ENCODE measurements at regions not wholly inside any gene's neighbourhood (a gene's known extent, or its start where the extent isn't known, plus 50 kb on each side); places are given as distances from the start of the nearest gene placed in this dataset.

GRCh38 chr5:164581889-164582288 lies 1076.5 kb downstream of the MAT2B start:
- DNase-seq (ENCODE audit: low read depth, low spot score) = no peak

GRCh38 chr5:164593982-164594381 lies 1088.6 kb downstream of the MAT2B start:
- DNase-seq (ENCODE audit: low read depth, low spot score) = no peak

DNA sequence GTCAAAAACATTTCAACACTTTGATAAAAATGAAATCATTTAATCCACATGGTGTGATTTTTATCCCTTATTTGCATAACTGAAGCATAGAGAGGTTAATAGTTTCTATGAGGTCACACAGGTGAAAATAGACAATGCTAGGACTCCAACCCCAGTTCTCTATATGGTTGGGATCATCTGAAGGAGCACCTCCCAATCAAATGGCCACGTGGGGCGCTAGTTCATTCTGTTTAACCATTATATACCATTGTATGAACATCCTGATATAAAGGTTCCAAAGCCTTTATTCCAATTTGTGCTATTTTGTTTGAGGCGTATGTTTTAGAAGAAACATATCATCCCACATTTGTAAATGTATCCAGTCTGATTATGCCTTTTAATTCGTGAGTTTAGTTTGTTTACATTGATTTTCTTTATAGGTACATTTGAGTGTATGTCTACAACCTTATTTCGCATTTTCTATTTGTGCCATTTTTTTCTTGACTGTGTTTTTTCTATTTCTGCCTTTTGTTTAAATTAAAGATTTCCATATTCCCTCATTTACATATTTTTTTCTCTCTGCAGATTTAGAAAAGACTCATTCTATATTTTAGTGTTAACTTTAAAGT lies 1092.0 kb downstream of the MAT2B start:
- no peak for DNase-seq (ENCODE audit: low read depth, low spot score)

DNA sequence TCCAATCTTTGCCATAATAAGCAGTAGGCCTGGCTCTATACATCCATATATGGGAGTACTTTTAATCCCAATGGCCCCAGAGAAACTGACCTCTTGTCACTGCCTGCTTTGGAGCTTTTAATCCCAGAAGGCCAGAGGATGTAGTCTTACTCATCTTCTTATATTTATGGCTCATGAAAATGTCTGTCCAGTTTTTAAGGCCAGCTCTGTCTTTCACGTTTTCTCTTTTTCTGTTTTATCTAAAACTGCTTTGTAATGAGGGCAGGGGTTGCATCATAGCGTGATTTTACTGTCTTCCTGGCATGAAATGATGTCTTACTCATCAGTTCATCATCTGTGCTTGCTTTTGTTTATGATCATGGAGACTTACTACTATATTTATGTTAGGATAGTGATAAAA lies 1094.9 kb downstream of the MAT2B start:
- no peak for DNase-seq (ENCODE audit: low read depth, low spot score)

DNA sequence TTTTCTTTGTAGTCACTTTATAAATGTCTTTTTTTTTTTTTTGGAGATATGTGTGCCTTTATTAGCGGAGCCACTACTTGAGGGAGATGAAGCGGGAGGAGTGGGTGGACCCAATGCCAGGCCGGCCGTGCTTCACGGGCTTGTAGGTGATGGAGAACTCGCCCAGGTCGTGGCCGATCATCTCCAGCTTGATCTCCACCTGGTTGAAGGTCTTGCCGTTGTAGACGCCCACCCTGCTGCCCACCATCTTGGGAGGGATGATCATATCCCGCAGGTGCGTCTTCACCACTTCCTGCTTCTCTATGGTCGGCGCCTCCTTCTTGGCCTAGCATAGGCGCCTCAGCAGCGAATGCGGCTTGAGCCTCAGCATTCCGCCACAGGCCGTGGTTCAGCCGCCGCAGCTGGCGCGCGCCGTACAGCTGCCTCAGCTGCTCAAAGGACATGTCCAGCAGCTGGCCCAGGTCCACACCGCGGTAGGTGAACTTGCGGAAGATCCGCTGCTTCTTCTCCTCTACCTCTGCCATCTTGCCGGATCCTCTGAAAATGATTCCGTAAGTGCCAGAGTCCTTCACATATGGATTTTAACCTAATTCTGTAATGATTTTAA lies 1095.6 kb downstream of the MAT2B start:
- no peak for DNase-seq (ENCODE audit: low read depth, low spot score)

- no peak for DNase-seq (ENCODE audit: low read depth, low spot score)
Measured at GRCh38 chr5:164608507-164608906, 1103.1 kb downstream of the MAT2B start.

- DNase-seq (ENCODE audit: low read depth, low spot score) = no peak
Measured at GRCh38 chr5:164610374-164610773, 1105.0 kb downstream of the MAT2B start.

DNA sequence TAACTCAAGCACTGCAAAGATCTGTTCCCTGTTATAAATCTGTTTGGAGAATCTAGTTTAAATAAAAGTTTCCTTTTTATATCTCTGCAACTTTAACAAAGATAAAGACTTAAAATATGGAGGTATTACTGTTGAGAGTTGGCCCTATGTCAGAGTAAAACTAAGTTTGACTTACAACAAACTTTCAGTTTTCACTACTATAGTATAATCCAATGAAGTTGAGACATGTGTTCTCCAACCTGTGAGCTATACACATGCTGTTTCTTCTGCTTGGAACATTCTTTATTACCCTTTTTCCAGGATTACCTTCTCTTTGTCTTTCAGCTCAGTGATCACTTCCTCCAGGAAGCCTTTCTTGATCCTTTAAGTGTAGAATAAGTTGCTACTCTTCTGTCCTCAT lies 1109.3 kb downstream of the MAT2B start:
- DNase-seq (ENCODE audit: low read depth, low spot score) = no peak

DNA sequence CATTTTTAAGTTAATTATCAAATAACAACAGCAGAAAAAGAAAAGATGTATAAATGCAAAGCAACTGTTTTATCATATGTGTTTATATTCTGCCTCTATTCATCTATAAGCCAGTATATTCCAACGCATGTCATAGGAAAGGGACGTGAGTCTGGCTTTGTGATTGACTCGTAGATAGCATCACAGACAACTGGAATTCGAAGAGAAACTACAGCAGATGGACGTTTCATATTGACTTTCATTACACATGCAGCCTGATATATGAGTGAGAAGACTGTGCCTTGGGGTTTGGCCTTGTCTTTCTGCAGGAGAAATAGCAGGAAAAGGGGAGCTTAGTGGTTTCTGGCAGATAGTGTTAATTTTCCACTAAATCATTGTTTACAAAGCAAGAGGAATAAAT lies 1111.9 kb downstream of the MAT2B start:
- DNase-seq (ENCODE audit: low read depth, low spot score) = no peak

DNA sequence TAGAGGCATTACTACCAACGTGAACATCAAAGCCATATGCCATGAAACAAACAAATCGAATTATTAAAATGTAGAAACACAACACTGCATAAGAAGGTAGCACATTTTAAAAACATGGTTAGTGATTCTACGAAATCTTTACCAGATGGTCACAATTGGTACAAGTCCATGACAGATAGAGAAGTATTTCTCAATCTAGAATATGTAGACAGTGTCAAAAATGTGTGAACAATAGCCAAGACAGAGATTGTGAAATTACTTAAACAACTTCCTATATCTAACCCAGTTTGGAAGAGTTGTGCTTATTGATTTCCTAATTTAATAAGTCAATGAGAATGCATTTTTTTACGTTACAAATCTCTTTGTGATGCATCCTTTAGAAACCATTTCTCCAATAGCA lies 1121.6 kb downstream of the MAT2B start:
- no peak for DNase-seq (ENCODE audit: low read depth, low spot score)

DNA sequence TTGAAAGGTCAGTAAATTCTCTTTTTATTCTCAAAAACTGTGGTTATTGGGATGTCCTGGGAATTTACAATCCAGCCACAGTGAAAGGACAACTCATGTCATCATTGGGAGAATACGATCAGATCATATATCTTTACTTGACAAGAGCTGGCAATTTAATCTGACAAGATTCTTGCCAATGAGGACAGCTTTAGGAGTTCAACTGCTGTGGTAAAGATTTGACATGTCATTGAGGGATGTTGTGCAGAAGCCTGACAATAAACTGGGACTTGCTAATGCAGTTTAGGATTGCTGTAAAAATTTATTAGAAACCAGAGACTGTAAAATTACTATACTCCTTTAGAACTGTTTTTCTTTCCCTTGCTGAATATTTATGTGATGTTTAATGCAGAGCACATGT lies 1131.0 kb downstream of the MAT2B start:
- no peak for DNase-seq (ENCODE audit: low read depth, low spot score)

DNA sequence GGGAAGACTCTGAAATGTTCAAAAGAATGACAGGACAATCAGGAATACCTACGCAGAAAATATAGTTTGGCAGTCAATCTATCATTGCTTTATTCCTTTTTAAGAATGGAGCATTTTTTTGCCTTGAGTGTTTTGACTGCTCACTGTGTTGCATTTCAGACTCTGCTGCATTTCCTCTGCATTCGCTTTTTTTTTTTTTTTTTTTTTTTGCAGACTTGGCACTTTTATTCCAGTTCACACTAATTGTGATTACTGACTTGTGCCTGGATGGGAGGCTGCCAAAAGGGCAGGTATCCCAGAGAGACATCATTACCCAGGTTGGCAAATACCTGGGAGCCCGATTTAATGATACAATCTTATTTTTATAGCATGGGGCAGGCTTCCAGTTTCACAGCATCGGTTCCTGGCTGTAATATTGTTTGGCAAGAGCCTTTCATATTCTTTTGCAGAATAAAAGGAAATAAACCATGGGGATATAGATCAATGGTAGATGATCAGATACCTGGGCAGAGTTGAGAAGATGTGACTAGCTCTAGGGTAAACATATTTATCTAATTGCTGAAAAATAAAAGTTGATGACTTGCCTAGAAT lies 1132.6 kb downstream of the MAT2B start:
- DNase-seq (ENCODE audit: low read depth, low spot score) = no peak

GRCh38 chr5:164649266-164649665 lies 1143.8 kb downstream of the MAT2B start:
- no peak for DNase-seq (ENCODE audit: low read depth, low spot score)

- no peak for DNase-seq (ENCODE audit: low read depth, low spot score)
Measured at GRCh38 chr5:164650427-164650826, 1145.0 kb downstream of the MAT2B start.

DNA sequence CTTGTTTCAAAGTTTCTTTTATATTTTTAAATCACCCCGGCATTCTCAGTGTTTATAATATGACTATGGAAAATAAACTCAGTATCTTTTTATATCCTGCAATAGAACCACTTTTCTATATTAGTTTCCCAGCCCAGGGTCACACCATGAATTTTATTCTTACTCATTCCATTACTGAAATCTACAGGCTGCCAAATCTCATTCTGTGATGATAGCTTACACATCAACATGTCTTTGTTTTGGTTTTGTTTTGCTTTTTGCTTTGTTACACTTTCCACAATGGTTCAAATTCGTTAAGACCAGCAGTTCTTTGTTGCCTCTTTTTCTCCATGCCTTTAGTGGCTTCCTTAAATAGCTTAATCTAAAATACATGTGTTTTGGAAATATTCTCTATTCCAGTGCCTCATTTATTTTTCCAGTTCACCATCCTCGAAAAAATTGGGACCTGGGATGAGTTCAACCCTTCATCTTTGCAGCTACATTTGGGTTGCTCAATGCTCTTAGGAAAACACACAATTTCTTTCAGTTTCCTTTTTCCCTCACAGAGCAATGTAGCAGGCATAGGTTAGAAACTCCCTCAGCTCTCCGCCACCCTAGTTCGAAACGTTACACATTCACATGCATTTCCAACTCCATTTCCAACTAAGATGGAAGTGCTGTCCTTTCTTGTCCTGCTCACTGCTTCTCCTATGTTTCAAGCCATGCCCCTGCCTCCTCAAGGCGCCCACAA lies 1146.3 kb downstream of the MAT2B start:
- DNase-seq (ENCODE audit: low read depth, low spot score) = no peak

DNA sequence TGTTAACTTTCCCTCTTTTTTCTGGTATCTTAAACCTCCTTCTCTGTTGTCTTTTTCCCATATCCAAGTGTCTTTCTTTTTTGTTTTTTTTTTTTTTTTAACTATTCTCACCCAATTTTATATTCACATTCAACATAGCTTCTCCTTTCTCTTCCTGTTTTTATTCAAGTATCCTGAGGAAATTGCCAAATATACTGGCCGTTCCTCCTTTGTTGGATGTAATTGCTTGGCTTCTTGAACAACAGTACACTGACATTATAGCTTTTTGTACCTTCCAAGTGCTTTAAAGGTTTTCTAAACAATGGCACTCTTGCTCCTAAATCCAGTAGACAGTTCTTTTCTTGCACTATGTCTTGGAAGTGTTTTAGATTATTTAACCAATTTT lies 1146.8 kb downstream of the MAT2B start:
- DNase-seq (ENCODE audit: low read depth, low spot score) = no peak

DNA sequence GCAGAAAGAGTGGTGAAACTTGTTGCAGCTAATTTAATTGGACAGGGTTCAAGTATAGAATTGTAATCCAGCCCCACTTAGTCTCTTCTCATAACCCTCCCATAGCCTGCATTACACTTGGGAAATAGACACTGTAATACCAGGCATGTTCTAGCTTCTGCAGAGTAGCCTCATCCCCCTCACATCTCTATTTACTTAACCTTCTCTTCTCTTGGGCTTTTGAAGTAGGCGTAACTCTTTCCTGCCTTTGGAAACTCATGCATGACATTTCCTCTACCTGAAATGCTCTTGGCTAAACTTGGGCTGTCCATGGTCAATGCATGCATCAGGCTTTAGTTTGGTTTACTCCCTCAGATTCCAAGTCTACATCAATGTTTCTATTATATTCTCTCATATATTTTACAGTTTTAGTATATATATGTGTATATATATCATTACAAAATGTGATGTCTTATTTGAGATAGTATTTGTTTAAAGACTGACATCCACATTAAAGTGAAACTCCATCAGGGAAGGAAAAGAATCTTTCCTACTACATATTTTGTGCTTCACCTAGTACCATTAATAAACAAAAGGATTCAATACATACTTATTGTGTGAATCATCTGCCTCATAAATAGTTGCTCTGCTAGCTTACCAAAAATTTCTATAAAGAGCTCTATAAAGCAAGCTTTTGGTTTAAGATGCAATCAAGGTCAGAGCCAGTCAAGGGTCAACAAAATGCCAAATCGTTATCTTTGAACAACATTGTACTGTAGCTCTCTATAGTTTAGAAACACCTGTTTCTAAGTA lies 1158.0 kb downstream of the MAT2B start:
- no peak for DNase-seq (ENCODE audit: low read depth, low spot score)

DNA sequence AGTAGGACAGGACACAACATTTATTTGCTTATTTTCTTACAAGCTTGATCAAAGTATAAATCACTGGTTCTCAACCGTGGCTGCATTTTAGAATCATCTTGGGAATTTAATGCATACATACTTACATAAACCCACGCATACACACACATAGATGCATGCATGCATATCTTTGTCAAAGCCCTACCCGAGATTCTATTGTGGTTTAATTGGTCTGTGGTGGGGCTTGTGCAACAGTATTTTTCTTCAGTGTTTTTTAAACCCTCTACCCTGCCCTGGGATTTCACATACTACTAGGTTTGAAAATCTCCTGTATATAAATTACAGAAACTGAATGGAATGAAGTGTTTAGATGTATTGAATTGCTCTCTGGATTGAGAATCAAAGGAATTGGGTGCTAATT lies 1166.2 kb downstream of the MAT2B start:
- DNase-seq (ENCODE audit: low read depth, low spot score) = no peak

DNA sequence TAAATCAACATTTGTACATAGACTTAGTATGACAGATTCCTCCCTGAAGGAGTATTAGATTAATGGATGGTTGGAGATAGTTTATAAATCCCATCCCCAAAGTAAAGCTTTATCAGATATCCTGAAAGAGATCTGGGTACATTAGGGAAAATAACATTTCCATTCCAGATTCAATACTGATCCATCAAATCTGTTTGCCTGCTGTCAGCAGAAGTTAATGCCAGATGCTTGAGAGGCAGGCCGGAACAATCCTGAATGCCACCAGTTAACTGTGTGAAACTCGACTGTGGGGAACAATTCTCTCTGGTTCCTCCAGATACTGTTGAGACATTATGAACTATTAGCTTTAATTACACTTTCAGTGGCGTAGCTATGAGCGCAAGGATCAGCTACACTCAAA lies 1166.8 kb downstream of the MAT2B start:
- no peak for DNase-seq (ENCODE audit: low read depth, low spot score)

GRCh38 chr5:164672931-164673694 lies 1167.7 kb downstream of the MAT2B start:
- no peak for DNase-seq (ENCODE audit: low read depth, low spot score)

- DNase-seq (ENCODE audit: low read depth, low spot score) = no peak
Measured at GRCh38 chr5:164679461-164679860, 1174.0 kb downstream of the MAT2B start.

Measured in brain pericyte (primary cell).